Stimulated activated naive CD8-positive, alpha-beta T cell treated with anti-CD3 and anti-CD28 coated beads, Interleukin-15, amount 100 ng/mL, for 72 hours (primary cell): ENCODE measurements at regions not wholly inside any gene's neighbourhood (a gene's known extent, or its start where the extent isn't known, plus 50 kb on each side); places are given as distances from the start of the nearest gene placed in this dataset.

ENCODE experiments used
- ATAC-seq: fragments of 150-1000 bp; cut with Tn5 transposase; 2 replicates; pipeline ENCODE4 v1.10.0; 2021; ENCODE audit warnings: mild to moderate bottlenecking, moderate library complexity
- DNase-seq, 2 donors: peaks; one replicate each; pipeline ENCODE4 v3.0.0; 2021 to 2022
- H3K27ac Mint-ChIP-seq, 2 donors: one replicate each; pipeline ENCODE4 v1.8.0; 2022; ENCODE audit warnings: mild to moderate bottlenecking in 2 of 2, mixed read lengths in 2 of 2, moderate library complexity in 2 of 2
- H3K27me3 Mint-ChIP-seq: one replicate; pipeline ENCODE4 v1.8.0; 2022; ENCODE audit warnings: mixed read lengths
- H3K4me1 Mint-ChIP-seq: one replicate; pipeline ENCODE4 v1.8.0; 2022; ENCODE audit warnings: mild to moderate bottlenecking, mixed read lengths
- H3K4me3 Mint-ChIP-seq, 2 donors: one replicate each; pipeline ENCODE4 v1.8.0; 2022; ENCODE audit warnings: mild to moderate bottlenecking in 2 of 2, mixed read lengths in 2 of 2, moderate library complexity in 1 of 2
- H3K9me3 Mint-ChIP-seq, 2 donors: one replicate each; pipeline ENCODE4 v1.8.0; 2022; ENCODE audit warnings: mixed read lengths in 2 of 2

- Mint-ChIP-seq H3K4me1 (no peaks in the 10 kb centered on the region), H3K4me3 (no peak overlapping the region), H3K9me3 (no peaks in the 10 kb centered on the region), H3K27me3 (no peaks in the 10 kb centered on the region), H3K27ac (no peak overlapping the region)
- ATAC-seq (no peak), DNase-seq (no peak)
Observed at GRCh38 chr11:37088573-37088910, 490.5 kb upstream of the RAG2 start.

GRCh38 chr11:37087650-37088572 lies 489.9 kb upstream of the RAG2 start:
- no peaks in the 10 kb centered on the region for H3K9me3 Mint-ChIP-seq
- H3K27me3 Mint-ChIP-seq, result no peaks in the 10 kb centered on the region
- ATAC-seq, result no peak
- no peak for DNase-seq
- no peak overlapping the region for H3K27ac Mint-ChIP-seq
- no peaks in the 10 kb centered on the region for H3K4me1 Mint-ChIP-seq
- no peak overlapping the region for H3K4me3 Mint-ChIP-seq

DNA sequence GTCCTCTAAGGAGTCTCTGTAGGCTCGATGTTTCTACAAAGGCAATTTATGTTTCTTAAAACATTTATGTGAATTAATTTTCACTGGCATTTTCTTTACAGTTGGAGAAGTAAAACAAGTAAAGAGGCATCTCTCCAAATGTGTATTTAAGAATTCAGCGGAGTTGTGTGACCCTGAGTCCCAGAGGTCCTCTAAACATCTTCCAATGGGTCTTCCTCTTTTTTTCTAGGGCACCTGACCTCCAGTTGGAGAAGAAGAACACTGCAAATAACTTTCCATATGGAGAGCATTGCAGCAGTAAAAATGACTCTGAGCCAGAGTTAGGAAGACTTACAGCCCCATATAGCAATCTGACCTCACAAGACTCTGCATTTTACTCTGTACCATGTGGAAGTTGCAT lies 480.5 kb upstream of the RAG2 start:
- DNase-seq (no peak), ATAC-seq (no peak)
- H3K27me3 Mint-ChIP-seq, result no peaks in the 10 kb centered on the region
- no peak overlapping the region for H3K27ac Mint-ChIP-seq
- H3K4me1 Mint-ChIP-seq, result no peaks in the 10 kb centered on the region
- H3K9me3 Mint-ChIP-seq, result peaks cover 0 to 8% of the 10 kb centered on the region in 2 donors
- no peak overlapping the region for H3K4me3 Mint-ChIP-seq

- DNase-seq, result no peak
- Mint-ChIP-seq H3K9me3 (peaks cover 0 to 5% of the 10 kb centered on the region in 2 donors), H3K27me3 (no peaks in the 10 kb centered on the region), H3K4me1 (no peaks in the 10 kb centered on the region), H3K4me3 (no peak overlapping the region), H3K27ac (no peak overlapping the region)
- ATAC-seq, result no peak
Observed at GRCh38 chr11:37076866-37077265, 478.8 kb upstream of the RAG2 start.

DNA sequence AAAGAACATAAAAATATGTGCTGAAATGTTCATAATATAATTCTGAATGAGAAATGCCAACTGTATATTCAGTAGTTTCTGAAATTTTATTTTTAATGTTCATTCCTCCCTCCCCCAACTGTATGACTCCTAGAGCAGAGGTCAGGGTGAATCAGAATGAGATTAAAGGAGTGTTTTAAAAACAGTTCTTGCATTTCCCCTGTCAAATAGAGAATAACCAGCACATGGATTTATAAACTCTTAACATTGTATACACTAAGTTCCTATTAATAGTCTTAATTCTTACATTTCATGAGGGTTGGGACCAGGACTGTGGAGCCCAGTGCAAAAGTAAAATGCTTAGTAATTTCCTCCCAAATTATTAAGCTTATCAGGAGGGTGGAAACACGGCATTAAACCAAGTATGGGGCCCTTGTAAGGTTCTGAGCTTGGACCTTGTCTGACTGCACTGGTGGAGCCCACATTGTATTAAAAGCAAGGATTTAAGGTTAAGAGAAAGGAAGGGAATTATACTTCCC lies 474.6 kb upstream of the RAG2 start:
- no peak overlapping the region for H3K4me3 Mint-ChIP-seq
- ATAC-seq, result no peak
- peaks cover 0 to 14% of the 10 kb centered on the region in 2 donors for H3K9me3 Mint-ChIP-seq
- no peaks in the 10 kb centered on the region for H3K27me3 Mint-ChIP-seq
- no peak for DNase-seq
- H3K27ac Mint-ChIP-seq, result no peak overlapping the region
- no peaks in the 10 kb centered on the region for H3K4me1 Mint-ChIP-seq

- ATAC-seq, result no peak
- Mint-ChIP-seq H3K4me3 (no peak overlapping the region), H3K9me3 (peaks cover 0 to 5% of the 10 kb centered on the region in 2 donors), H3K27me3 (no peaks in the 10 kb centered on the region), H3K4me1 (no peaks in the 10 kb centered on the region), H3K27ac (no peak overlapping the region)
- no peak for DNase-seq
Observed at GRCh38 chr11:37050311-37050710, 452.3 kb upstream of the RAG2 start.

- no peaks in the 10 kb centered on the region for H3K4me1 Mint-ChIP-seq
- H3K4me3 Mint-ChIP-seq, result no peak overlapping the region
- no peak overlapping the region for H3K27ac Mint-ChIP-seq
- H3K9me3 Mint-ChIP-seq, result peaks cover 8 to 11% of the 10 kb centered on the region in 2 donors
- no peaks in the 10 kb centered on the region for H3K27me3 Mint-ChIP-seq
- DNase-seq, result no peak
- ATAC-seq, result no peak
Observed at GRCh38 chr11:37040921-37041320, 442.9 kb upstream of the RAG2 start.

DNA sequence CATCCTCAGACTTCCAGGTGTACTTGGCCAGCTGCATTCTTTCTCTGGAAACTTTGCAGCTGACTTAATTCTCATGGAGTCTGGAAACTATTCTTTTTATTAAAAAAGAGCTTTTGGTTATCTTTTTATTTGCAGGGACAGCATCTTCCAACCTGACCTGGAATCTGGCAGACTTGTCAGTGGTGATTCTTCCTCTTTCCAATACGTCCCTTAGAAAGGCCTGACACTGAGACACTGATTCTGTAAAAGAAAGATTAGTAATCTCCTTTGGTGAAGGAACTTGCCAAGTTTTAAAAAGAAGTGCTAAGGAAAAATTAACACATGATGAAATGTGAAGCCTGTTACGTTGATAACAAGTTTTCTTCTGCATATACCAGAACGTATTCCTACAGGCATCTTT lies 440.9 kb upstream of the RAG2 start:
- Mint-ChIP-seq H3K9me3 (peaks cover 13% of the 10 kb centered on the region in 2 donors), H3K4me1 (no peaks in the 10 kb centered on the region), H3K4me3 (no peak overlapping the region), H3K27me3 (no peaks in the 10 kb centered on the region), H3K27ac (no peak overlapping the region)
- DNase-seq (no peak), ATAC-seq (no peak)

DNA sequence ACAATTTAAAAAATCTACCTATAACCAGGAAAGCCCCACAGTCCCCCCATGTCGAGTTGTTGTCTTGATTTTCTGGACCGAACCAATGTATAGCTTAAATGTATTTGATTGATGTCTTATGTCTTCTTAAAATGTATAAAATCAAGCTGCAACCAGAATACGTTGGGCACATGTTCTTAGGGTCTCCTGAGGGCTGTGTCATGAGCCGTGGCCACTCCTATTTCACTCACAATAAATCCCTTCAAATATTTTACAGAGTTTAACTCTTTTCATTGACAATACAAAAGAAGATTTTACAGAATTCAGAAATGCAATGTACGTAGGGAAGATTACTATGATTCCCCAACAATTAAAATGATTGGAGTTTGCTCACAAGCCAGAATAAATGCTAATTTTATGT lies 428.7 kb upstream of the RAG2 start:
- Mint-ChIP-seq H3K9me3 (peaks cover 0 to 3% of the 10 kb centered on the region in 2 donors), H3K27me3 (no peaks in the 10 kb centered on the region), H3K4me3 (no peak overlapping the region), H3K27ac (no peak overlapping the region), H3K4me1 (no peaks in the 10 kb centered on the region)
- DNase-seq (no peak), ATAC-seq (no peak)

DNA sequence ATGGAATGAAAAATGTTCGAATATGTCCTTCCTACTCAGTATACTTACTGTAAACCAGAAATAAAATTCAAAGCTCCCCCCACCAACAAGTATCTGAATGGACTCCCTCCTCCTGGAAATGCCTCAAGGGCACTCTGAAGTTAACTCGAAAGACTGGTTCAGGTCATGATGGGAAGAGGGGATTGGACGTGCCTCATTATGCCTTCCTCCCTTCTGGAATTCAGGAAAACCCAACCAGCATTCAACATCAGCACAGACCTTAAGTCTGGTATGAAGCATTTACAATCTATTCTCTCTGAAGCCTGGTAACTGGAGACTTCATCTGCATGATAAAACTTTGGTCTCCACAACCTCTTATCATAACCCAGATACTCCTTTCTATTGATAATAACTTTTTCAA lies 428.3 kb upstream of the RAG2 start:
- no peak for ATAC-seq
- no peaks in the 10 kb centered on the region for H3K4me1 Mint-ChIP-seq
- H3K27ac Mint-ChIP-seq, result no peak overlapping the region

GRCh38 chr11:37006563-37006962 lies 408.5 kb upstream of the RAG2 start:
- Mint-ChIP-seq H3K9me3 (peaks cover 0 to 7% of the 10 kb centered on the region in 2 donors), H3K4me3 (no peak overlapping the region), H3K27me3 (no peaks in the 10 kb centered on the region), H3K27ac (no peak overlapping the region), H3K4me1 (no peaks in the 10 kb centered on the region)
- no peak for ATAC-seq
- DNase-seq, result no peak

More for the DNA sequence above, 428.3 kb upstream of the RAG2 start:
- DNase-seq, result no peak
- no peaks in the 10 kb centered on the region for H3K9me3 Mint-ChIP-seq
- H3K27me3 Mint-ChIP-seq, result no peaks in the 10 kb centered on the region
- H3K4me3 Mint-ChIP-seq, result no peak overlapping the region

DNA sequence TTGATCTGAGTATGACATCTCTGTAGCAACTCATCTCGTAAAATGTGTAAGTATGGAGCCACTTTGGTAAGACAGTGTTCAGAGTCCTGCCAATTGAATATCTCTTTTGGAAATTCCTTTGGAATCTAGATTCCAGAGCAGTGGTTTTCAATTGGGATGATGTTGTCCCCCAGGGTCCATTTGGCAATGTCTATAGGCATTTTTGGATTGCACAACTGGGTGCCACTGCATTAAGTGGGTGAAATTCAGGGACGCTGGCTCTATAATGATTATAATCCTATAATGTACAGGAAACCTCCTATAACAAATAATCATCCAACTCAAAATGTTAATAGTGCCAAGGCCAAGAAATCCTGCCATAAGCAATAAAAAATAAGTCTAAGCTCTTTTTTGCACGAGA lies 404.8 kb upstream of the RAG2 start:
- Mint-ChIP-seq H3K27me3 (no peaks in the 10 kb centered on the region), H3K9me3 (peaks cover 0 to 7% of the 10 kb centered on the region in 2 donors), H3K4me1 (no peaks in the 10 kb centered on the region), H3K4me3 (no peak overlapping the region), H3K27ac (no peak overlapping the region)
- ATAC-seq, result no peak
- DNase-seq, result no peak

DNA sequence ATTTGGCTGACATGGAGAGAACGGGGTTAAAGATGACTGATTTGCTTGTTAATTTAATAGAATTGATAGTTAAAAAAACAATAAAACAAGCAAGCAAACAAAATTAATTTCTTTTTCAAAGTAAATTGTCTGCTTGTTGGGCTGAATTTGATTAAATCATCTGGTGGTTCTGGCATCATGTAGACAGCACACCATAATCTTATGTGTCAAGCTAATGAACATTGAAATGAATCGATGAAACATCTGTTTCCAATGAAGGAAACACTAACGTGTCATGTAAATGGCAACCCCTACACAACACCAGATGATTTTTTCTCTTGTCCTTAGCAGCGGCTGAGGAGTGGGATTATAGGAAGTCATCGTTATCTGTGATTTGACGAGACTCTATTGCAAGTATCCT lies 399.6 kb upstream of the RAG2 start:
- no peak for ATAC-seq
- Mint-ChIP-seq H3K27ac (no peak overlapping the region), H3K4me1 (no peaks in the 10 kb centered on the region), H3K9me3 (peaks cover 0 to 14% of the 10 kb centered on the region in 2 donors), H3K27me3 (no peaks in the 10 kb centered on the region), H3K4me3 (no peak overlapping the region)
- no peak for DNase-seq

DNA sequence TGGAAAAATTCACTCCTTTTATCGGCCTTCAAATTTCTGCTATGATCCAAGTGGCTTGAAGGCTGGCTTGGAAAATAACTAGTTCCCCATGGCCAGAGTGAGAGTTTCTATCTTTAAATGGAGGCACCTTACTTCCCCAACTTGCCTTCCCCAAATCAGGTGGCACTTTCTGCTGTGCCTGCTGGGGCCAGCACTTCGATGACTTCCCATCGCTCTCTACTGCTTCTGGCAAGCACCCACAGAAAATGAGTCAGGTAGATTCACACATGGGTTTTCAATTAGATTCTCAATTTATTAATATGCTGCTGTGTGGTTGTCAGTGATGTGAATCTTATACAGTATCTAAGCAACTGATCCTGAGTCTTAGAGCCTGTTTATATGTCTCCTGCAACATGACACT lies 398.8 kb upstream of the RAG2 start:
- H3K27me3 Mint-ChIP-seq, result no peaks in the 10 kb centered on the region
- peaks cover 0 to 14% of the 10 kb centered on the region in 2 donors for H3K9me3 Mint-ChIP-seq
- H3K4me3 Mint-ChIP-seq, result no peak overlapping the region
- DNase-seq (no peak), ATAC-seq (no peak)
- H3K27ac Mint-ChIP-seq, result no peak overlapping the region
- H3K4me1 Mint-ChIP-seq, result no peaks in the 10 kb centered on the region

DNA sequence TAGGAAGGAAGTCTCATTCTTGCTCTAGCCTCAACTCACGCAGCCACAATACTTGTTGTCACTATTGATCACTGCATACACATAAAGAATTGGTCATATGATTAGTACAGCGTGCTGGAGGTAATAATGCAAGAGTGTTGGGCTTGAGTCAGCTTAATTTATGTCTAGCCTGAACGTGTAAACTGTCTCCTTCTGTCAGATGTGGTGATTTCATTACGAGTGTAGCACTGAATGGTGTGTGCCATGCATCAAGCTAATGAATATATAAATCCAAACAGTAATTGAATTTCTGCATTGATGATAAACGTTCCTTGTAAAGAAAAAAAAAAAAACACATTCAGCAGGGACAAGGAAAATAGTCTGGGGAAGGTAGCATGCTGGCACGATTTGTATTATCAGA lies 396.2 kb upstream of the RAG2 start:
- no peak for DNase-seq
- no peak for ATAC-seq
- Mint-ChIP-seq H3K27ac (no peak overlapping the region), H3K4me3 (no peak overlapping the region), H3K27me3 (no peaks in the 10 kb centered on the region), H3K4me1 (no peaks in the 10 kb centered on the region), H3K9me3 (peaks cover 0 to 14% of the 10 kb centered on the region in 2 donors)

DNA sequence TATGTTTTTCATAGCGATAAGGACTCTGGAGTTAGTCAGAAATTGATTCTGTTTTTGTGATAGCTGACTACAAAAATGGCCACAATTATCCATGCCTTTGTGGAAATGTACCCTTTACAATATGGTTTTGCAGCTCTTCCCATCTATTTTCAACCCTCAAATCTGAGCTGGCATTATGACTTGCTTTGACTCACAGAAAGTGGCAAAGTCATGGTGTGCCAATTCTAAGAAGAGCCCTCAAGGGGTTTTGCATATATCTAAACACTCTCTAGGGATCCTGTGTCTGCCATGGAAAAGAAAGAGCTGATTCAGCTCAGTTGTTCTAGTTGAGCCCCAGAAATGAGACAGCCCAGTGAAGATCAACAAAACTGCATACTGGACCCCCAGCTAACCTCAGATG lies 390.5 kb upstream of the RAG2 start:
- no peak overlapping the region for H3K4me3 Mint-ChIP-seq
- ATAC-seq, result no peak

GRCh38 chr11:36985562-36985961 lies 387.5 kb upstream of the RAG2 start:
- ATAC-seq (no peak), DNase-seq (no peak)
- no peaks in the 10 kb centered on the region for H3K4me1 Mint-ChIP-seq
- H3K27me3 Mint-ChIP-seq, result no peaks in the 10 kb centered on the region
- H3K4me3 Mint-ChIP-seq, result no peak overlapping the region
- H3K27ac Mint-ChIP-seq, result no peak overlapping the region
- peaks cover 1 to 30% of the 10 kb centered on the region in 2 donors for H3K9me3 Mint-ChIP-seq

More for the DNA sequence above, 390.5 kb upstream of the RAG2 start:
- no peak overlapping the region for H3K27ac Mint-ChIP-seq
- peaks cover 0 to 20% of the 10 kb centered on the region in 2 donors for H3K9me3 Mint-ChIP-seq
- H3K4me1 Mint-ChIP-seq, result no peaks in the 10 kb centered on the region
- no peak for DNase-seq
- no peaks in the 10 kb centered on the region for H3K27me3 Mint-ChIP-seq
